ENCODE measurements at regions not wholly inside any gene's neighbourhood (a gene's known extent, or its start where the extent isn't known, plus 50 kb on each side); places are given as distances from the start of the nearest gene placed in this dataset.

- H3K27ac ChIP-seq: no peak overlapping the region
Measured at GRCh38 chr2:208929894-208930427, 493.9 kb upstream of the MAP2 start.

GRCh38 chr2:208935531-208935930 lies 488.3 kb upstream of the MAP2 start:
- no peak for TF ChIP-seq ZFX (IDR thresholded peaks at IDR 0.05; ENCODE audit: borderline replicate concordance)
- TF ChIP-seq CTCF (IDR thresholded peaks at IDR 0.05): no peak
- no peak overlapping the region for H3K27ac ChIP-seq

More at GRCh38 chr2:208929894-208930427, 493.9 kb upstream of the MAP2 start:
- no peak for TF ChIP-seq ZFX (IDR thresholded peaks at IDR 0.05; ENCODE audit: borderline replicate concordance)
- no peak for TF ChIP-seq CTCF (IDR thresholded peaks at IDR 0.05)

GRCh38 chr2:208937521-208937920 lies 486.3 kb upstream of the MAP2 start:
- TF ChIP-seq ZFX (IDR thresholded peaks at IDR 0.05; ENCODE audit: borderline replicate concordance) (no peak), CTCF (IDR thresholded peaks at IDR 0.05) (no peak)
- H3K27ac ChIP-seq: no peak overlapping the region

- H3K27ac ChIP-seq: no peak overlapping the region
- TF ChIP-seq CTCF (IDR thresholded peaks at IDR 0.05) (no peak), ZFX (IDR thresholded peaks at IDR 0.05; ENCODE audit: borderline replicate concordance) (no peak)
Measured at GRCh38 chr2:208939852-208940251, 484.0 kb upstream of the MAP2 start.

- no peak overlapping the region for H3K27ac ChIP-seq
- no peak for TF ChIP-seq CTCF (IDR thresholded peaks at IDR 0.05)
- no peak for TF ChIP-seq ZFX (IDR thresholded peaks at IDR 0.05; ENCODE audit: borderline replicate concordance)
Measured at GRCh38 chr2:208945719-208946256, 478.1 kb upstream of the MAP2 start.

GRCh38 chr2:208948073-208948472 lies 475.8 kb upstream of the MAP2 start:
- no peak overlapping the region for H3K27ac ChIP-seq
- no peak for TF ChIP-seq ZFX (IDR thresholded peaks at IDR 0.05; ENCODE audit: borderline replicate concordance)
- no peak for TF ChIP-seq CTCF (IDR thresholded peaks at IDR 0.05)

- no peak overlapping the region for H3K27ac ChIP-seq
- TF ChIP-seq ZFX (IDR thresholded peaks at IDR 0.05; ENCODE audit: borderline replicate concordance) (no peak), CTCF (IDR thresholded peaks at IDR 0.05) (no peak)
Measured at GRCh38 chr2:208970070-208970469, 453.8 kb upstream of the MAP2 start.

Data from 22Rv1 (cell line).